Right atrium auricular region (tissue), 2 donors: ENCODE measurements at regions not wholly inside any gene's neighbourhood (a gene's known extent, or its start where the extent isn't known, plus 50 kb on each side); places are given as distances from the start of the nearest gene placed in this dataset.

Experiments used
- DNase-seq: peaks from one replicate; pipeline ENCODE4 v3.0.0-alpha.2; 2019; ENCODE audit warnings: low spot score
- H3K27ac ChIP-seq, 2 donors: fragments of 200-600 bp; sonication (generic); 1 replicate in 1 of 2; 2 replicates in 1 of 2; pipeline ENCODE4 v1.5.1; 2016 to 2019
- H3K27me3 ChIP-seq, 2 donors: fragments of 200-600 bp; sonication (generic); one replicate each; pipeline versions ENCODE4 v1.5.1 to v1.6.0; 2017 to 2019
- H3K36me3 ChIP-seq: fragments of 200-600 bp; sonication (generic); one replicate; pipeline ENCODE4 v1.5.1; 2016
- H3K4me1 ChIP-seq, 2 donors: fragments of 200-600 bp; sonication (generic); one replicate each; pipeline versions ENCODE4 v1.5.1 to v1.6.0; 2017 to 2019
- H3K4me3 ChIP-seq, 2 donors: fragments of 200-600 bp; sonication (generic); 1 replicate in 1 of 2; 2 replicates in 1 of 2; pipeline ENCODE4 v1.5.1; 2017 to 2019; ENCODE audit warnings: mild to moderate bottlenecking in 1 of 2, moderate library complexity in 1 of 2
- H3K9me3 ChIP-seq, 2 donors: fragments of 200-600 bp; sonication (generic); one replicate each; pipeline ENCODE4 v1.5.1; 2019
- CTCF ChIP-seq, 2 donors: fragments of 200-600 bp; sonication (generic); IDR thresholded peaks; one replicate each; pipeline ENCODE4 v1.5.1; 2019; ENCODE audit warnings: antibody characterized with exemption in 2 of 2

DNA sequence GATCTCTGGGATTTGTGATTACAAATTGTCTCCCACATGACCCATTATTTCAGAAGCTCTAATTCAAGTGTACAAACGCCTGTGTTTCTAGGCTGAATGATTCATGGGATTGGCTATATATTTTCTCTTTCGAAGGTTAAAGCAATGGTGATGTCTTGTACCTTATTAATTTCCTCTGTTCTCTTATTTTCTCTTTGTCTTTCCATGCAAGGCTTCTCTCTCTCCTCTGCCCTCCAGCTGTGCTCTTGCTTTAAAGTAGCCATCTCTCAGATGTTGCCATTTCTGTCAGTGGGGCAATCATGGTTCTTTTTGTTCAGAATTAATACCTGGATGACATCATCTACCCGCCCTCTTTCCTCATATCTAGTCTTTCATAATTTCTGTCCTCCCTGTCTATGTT is 184.3 kb upstream of the ATP10B start:
- no peaks in the 10 kb centered on the region for H3K4me1 ChIP-seq
- no peak overlapping the region for H3K27ac ChIP-seq
- H3K36me3 ChIP-seq: no peaks in the 10 kb centered on the region
- H3K27me3 ChIP-seq: no peaks in the 10 kb centered on the region
- H3K4me3 ChIP-seq: no peak overlapping the region
- H3K9me3 ChIP-seq: no peaks in the 10 kb centered on the region
- TF ChIP-seq CTCF (IDR thresholded peaks at IDR 0.05): no peak
- DNase-seq: no peak

GRCh38 chr5:161034451-161034850 is 182.4 kb upstream of the ATP10B start:
- DNase-seq: no peak
- Histone ChIP-seq H3K4me3 (no peak overlapping the region), H3K36me3 (no peaks in the 10 kb centered on the region), H3K9me3 (no peaks in the 10 kb centered on the region), H3K27ac (no peak overlapping the region), H3K4me1 (no peaks in the 10 kb centered on the region), H3K27me3 (no peaks in the 10 kb centered on the region)
- TF ChIP-seq CTCF (IDR thresholded peaks at IDR 0.05): no peak

GRCh38 chr5:161030229-161030628 is 178.2 kb upstream of the ATP10B start:
- Histone ChIP-seq H3K27me3 (no peaks in the 10 kb centered on the region), H3K4me1 (no peaks in the 10 kb centered on the region), H3K36me3 (no peaks in the 10 kb centered on the region), H3K27ac (no peak overlapping the region), H3K4me3 (no peak overlapping the region), H3K9me3 (no peaks in the 10 kb centered on the region)
- no peak for DNase-seq
- TF ChIP-seq CTCF (IDR thresholded peaks at IDR 0.05): no peak

- Histone ChIP-seq H3K27me3 (no peaks in the 10 kb centered on the region), H3K36me3 (no peaks in the 10 kb centered on the region), H3K4me3 (no peak overlapping the region), H3K9me3 (no peaks in the 10 kb centered on the region), H3K4me1 (no peaks in the 10 kb centered on the region), H3K27ac (no peak overlapping the region)
- TF ChIP-seq CTCF (IDR thresholded peaks at IDR 0.05): no peak
- no peak for DNase-seq
These were observed 175.8 kb upstream of the ATP10B start for GRCh38 chr5:161027763-161028162.

DNA sequence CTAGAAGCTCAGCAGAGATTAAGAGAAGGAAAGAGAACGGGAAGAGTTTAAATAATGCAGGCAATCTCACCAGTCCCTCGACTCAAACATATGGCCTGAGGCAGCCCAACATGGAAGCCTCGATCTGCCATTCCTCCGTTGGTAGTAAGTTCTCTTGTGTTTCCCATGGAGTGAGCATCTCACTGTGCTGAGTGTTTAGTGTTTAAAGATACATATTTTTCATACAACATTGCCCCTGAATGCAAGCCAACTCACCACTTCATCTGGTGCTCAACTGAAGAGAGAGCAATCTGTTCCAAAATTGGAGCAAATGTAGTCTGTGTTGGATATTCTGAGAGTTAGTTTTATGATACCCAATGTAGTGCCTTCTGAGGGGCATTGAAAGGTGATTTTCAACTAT is 171.5 kb upstream of the ATP10B start:
- H3K9me3 ChIP-seq: no peaks in the 10 kb centered on the region
- H3K4me1 ChIP-seq: no peaks in the 10 kb centered on the region
- no peak overlapping the region for H3K27ac ChIP-seq
- H3K4me3 ChIP-seq: no peak overlapping the region
- DNase-seq: no peak
- no peaks in the 10 kb centered on the region for H3K36me3 ChIP-seq
- TF ChIP-seq CTCF (IDR thresholded peaks at IDR 0.05): no peak
- no peaks in the 10 kb centered on the region for H3K27me3 ChIP-seq

DNA sequence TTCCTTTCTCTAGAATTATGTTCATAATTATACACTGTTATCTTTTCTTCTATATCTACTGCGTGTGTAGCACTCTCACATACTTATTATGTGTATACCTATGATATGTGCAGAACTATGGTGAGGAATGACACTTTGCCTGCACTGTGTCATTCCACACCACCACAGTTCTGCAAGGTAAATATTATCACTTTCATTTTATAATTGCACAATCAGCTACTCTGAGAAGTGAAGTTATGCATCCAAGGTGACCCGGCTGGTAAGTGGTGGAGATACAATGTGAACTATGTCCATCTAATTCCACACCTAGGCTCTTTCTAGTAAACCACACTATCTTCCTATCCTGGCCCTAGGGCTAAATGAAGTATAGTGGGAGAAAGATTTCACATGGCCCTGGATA is 170.1 kb upstream of the ATP10B start:
- Histone ChIP-seq H3K9me3 (no peaks in the 10 kb centered on the region), H3K27ac (no peak overlapping the region), H3K36me3 (no peaks in the 10 kb centered on the region), H3K4me3 (no peak overlapping the region), H3K4me1 (no peaks in the 10 kb centered on the region), H3K27me3 (no peaks in the 10 kb centered on the region)
- DNase-seq: no peak
- no peak for TF ChIP-seq CTCF (IDR thresholded peaks at IDR 0.05)
